Thyroid gland (tissue), 4 donors: ENCODE measurements at regions not wholly inside any gene's neighbourhood (a gene's known extent, or its start where the extent isn't known, plus 50 kb on each side); places are given as distances from the start of the nearest gene placed in this dataset.

Experiments used
- CTCF ChIP-seq, 6 experiments: fragments of 200-600 bp in 3 of 6; fragments of 450-650 bp in 3 of 6; sonication (generic) in 3 of 6; IDR thresholded peaks; one replicate each; pipeline ENCODE4 v1.5.1; 2016 to 2019; ENCODE audit warnings: antibody characterized with exemption in 6 of 6, mild to moderate bottlenecking in 2 of 6, inconsistent platforms in 1 of 6, moderate library complexity in 1 of 6
- POLR2A ChIP-seq, 2 donors: fragments of 450-650 bp; IDR thresholded peaks; one replicate each; pipeline ENCODE4 v1.6.1; 2017; ENCODE audit warnings: antibody characterized with exemption in 2 of 2, mild to moderate bottlenecking in 2 of 2, moderate library complexity in 1 of 2

GRCh38 chr6:163992056-163992455 lies 577.5 kb downstream of the QKI start:
- TF ChIP-seq POLR2A (IDR thresholded peaks at IDR 0.05) (no peak), CTCF (IDR thresholded peaks at IDR 0.05) (no peak)
